ENCODE measurements at regions not wholly inside any gene's neighbourhood (a gene's known extent, or its start where the extent isn't known, plus 50 kb on each side); places are given as distances from the start of the nearest gene placed in this dataset.

- peaks cover 26% of the 10 kb centered on the region for H3K4me1 Mint-ChIP-seq
- Histone ChIP-seq H3K27ac (no peak overlapping the region), H2AFZ (replicated peaks) (no peak overlapping the region), H3K4me2 (no peak overlapping the region), H3K27me3 (no peaks in the 10 kb centered on the region), H3K4me3 (no peak overlapping the region), H3K4me1 (no peaks in the 10 kb centered on the region), H3K9ac (no peak overlapping the region), H4K20me1 (ENCODE audit: low read depth) (no peaks in the 10 kb centered on the region), H3K36me3 (no peaks in the 10 kb centered on the region), H3K9me3 (ENCODE audit: low read depth) (no peaks in the 10 kb centered on the region), H3K79me2 (ENCODE audit: low read depth) (no peaks in the 10 kb centered on the region), H3F3A (ENCODE audit: low read depth) (no peaks in the 10 kb centered on the region)
- peaks cover 2% of the 10 kb centered on the region for H3K9me3 Mint-ChIP-seq
- DNase-seq (ENCODE audit: low spot score) = no peak
- TF ChIP-seq EZH2 (IDR thresholded peaks at IDR 0.05) (no peak), CTCF (IDR thresholded peaks at IDR 0.05) (no peak), EZH2phosphoT487 (IDR thresholded peaks at IDR 0.05) (no peak)
- H3K27me3 Mint-ChIP-seq (ENCODE audit: insufficient read depth, low read depth) = peaks cover 5% of the 10 kb centered on the region
- H3K36me3 Mint-ChIP-seq = no peaks in the 10 kb centered on the region
- no peak overlapping the region for H3K4me3 Mint-ChIP-seq
- H3K27ac Mint-ChIP-seq = no peak overlapping the region
Observed at GRCh38 chr3:72247126-72247525, 462.2 kb upstream of the PROK2 start.

- Histone ChIP-seq H4K20me1 (ENCODE audit: low read depth) (no peaks in the 10 kb centered on the region), H3K9ac (no peak overlapping the region), H2AFZ (replicated peaks) (no peak overlapping the region), H3K9me3 (ENCODE audit: low read depth) (no peaks in the 10 kb centered on the region), H3K4me1 (no peaks in the 10 kb centered on the region), H3K4me3 (no peak overlapping the region), H3K27me3 (no peaks in the 10 kb centered on the region), H3F3A (ENCODE audit: low read depth) (no peaks in the 10 kb centered on the region), H3K79me2 (ENCODE audit: low read depth) (no peaks in the 10 kb centered on the region), H3K27ac (no peak overlapping the region), H3K4me2 (no peak overlapping the region), H3K36me3 (no peaks in the 10 kb centered on the region)
- no peak for TF ChIP-seq EZH2phosphoT487 (IDR thresholded peaks at IDR 0.05)
- TF ChIP-seq EZH2 (IDR thresholded peaks at IDR 0.05) = no peak
- no peak for TF ChIP-seq CTCF (IDR thresholded peaks at IDR 0.05)
- Mint-ChIP-seq H3K36me3 (no peaks in the 10 kb centered on the region), H3K9me3 (peaks cover 2% of the 10 kb centered on the region), H3K4me3 (no peak overlapping the region), H3K27me3 (ENCODE audit: insufficient read depth, low read depth) (peaks cover 5% of the 10 kb centered on the region), H3K27ac (no peak overlapping the region), H3K4me1 (peaks cover 26% of the 10 kb centered on the region)
- DNase-seq (ENCODE audit: low spot score) = no peak
Observed at GRCh38 chr3:72246685-72247084, 461.7 kb upstream of the PROK2 start.

GRCh38 chr3:72245183-72245811 lies 460.3 kb upstream of the PROK2 start:
- Mint-ChIP-seq H3K9me3 (no peaks in the 10 kb centered on the region), H3K4me1 (peaks cover 26% of the 10 kb centered on the region), H3K36me3 (no peaks in the 10 kb centered on the region), H3K27ac (no peak overlapping the region), H3K27me3 (ENCODE audit: insufficient read depth, low read depth) (peaks cover 7% of the 10 kb centered on the region), H3K4me3 (no peak overlapping the region)
- Histone ChIP-seq H3K79me2 (ENCODE audit: low read depth) (no peaks in the 10 kb centered on the region), H3F3A (ENCODE audit: low read depth) (no peaks in the 10 kb centered on the region), H3K9me3 (ENCODE audit: low read depth) (no peaks in the 10 kb centered on the region), H3K27ac (no peak overlapping the region), H3K9ac (no peak overlapping the region), H3K4me2 (no peak overlapping the region), H3K4me1 (no peaks in the 10 kb centered on the region), H3K27me3 (no peaks in the 10 kb centered on the region), H2AFZ (replicated peaks) (no peak overlapping the region), H3K4me3 (no peak overlapping the region), H3K36me3 (no peaks in the 10 kb centered on the region), H4K20me1 (ENCODE audit: low read depth) (no peaks in the 10 kb centered on the region)
- TF ChIP-seq EZH2phosphoT487 (IDR thresholded peaks at IDR 0.05) = no peak
- no peak for TF ChIP-seq EZH2 (IDR thresholded peaks at IDR 0.05)
- no peak for TF ChIP-seq CTCF (IDR thresholded peaks at IDR 0.05)
- no peak for DNase-seq (ENCODE audit: low spot score)
